ACHN (cell line): ENCODE measurements at regions not wholly inside any gene's neighbourhood (a gene's known extent, or its start where the extent isn't known, plus 50 kb on each side); places are given as distances from the start of the nearest gene placed in this dataset.

Source experiments
- DNase-seq: peaks from one replicate; pipeline ENCODE4 v3.0.0-alpha.2; 2015
- in situ Hi-C: cut with HindIII; loops from 2 replicates; pipeline ENCODE4 v1.10.0; 2017; ENCODE audit warnings: low sequenced_read_pairs, low pct_ligation_motif_present, low pct_unique_long_range_greater_than_20kb

DNA sequence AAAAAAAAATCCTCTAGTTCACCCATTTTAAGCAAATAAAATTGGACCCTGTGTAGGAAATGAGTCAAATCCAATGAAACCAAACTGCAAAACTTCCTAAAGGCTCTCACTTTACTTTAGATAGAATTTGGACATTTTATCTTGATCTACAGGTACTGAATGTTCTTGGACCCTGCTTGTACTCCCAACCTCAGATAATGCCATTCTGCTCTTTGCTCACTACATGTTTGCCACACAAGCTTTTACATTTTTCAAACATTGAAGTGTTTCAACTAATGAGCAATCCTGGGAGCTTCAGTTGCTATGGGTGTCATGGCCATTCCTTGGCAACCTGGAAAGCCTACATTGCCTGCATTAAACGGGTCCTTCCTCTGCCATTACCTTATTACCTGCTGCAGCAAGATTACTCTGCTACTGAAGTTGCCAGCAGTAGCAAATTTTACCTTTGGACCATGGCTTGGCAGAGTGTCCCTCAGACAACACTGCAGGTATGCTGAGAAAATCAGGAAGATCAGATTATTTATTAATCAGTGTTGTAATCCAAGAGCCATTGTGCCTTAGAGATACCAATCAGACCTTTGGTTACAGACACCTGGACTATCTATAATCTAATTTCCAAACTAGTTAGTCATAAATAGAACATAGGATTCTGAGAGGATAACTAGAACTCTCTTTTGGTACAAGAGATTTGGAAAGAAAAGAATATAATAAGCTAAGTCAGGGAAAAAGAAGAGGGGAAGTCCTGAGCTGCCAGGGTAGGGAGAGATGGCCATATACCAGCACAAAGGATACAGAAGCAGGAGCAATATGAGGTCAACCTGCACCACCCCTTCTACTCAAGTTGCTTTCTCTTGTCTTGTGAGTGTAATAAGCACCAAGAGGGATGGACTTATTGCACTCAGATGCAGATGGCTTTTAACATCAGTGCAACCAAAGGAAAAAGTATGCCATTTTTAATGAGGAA is 293.3 kb upstream of the TFPI start:
- no peak for DNase-seq
- in situ Hi-C loops, result loop anchor here (25.0 kb wide), 1 partner anchor 260 kb away; no protein-coding TSS in a partner anchor

DNA sequence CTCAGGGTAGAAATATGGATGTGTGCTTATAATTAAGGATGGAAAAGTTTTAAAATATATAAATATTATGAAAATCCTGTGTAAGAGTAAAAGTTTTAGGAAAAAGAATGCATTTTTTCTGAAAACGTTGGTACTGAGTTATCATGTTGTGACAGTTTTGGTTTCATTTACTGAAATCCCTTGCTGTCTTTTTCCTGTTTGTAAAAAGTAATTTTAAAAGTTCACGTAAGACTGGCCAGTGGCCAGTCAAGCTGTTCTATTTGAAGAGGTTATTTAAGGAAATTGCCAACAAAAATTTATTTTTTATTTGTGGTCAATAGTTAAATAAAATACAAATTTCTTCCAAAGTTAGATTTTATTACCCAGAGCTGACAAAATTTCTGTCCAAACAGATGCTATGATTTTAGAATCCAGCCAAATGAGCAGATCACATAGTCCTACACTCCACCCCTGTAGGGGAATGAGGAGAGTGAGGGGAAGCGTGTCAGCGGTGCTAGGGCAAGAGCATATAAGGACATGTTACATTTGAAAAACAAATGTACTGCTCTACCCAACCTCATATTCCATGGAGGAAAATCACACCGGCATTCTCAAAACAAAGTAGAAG is 297.8 kb upstream of the TFPI start:
- DNase-seq, result no peak
- in situ Hi-C loops, result no loop called here

DNA sequence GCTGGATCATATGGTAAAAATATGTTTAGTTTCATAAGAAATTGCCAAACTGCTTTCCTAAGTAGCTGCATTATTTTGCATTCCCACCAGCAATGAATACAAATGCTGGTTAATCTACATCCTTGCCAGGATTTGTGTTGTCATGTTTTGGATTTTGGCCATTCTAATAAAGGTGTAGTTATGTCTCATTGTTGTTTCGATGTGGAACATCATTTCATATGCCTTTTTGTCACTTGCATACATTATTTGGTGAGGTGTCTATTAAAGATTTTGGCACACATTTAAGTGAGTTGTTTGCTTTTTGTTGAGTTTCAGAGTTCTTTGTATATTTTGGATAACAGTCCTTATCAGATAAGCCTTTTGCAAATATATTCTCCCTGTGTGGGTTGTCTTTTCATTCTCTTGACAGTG is 299.2 kb upstream of the TFPI start:
- DNase-seq, result no peak
- in situ Hi-C loops, result no loop called here

DNA sequence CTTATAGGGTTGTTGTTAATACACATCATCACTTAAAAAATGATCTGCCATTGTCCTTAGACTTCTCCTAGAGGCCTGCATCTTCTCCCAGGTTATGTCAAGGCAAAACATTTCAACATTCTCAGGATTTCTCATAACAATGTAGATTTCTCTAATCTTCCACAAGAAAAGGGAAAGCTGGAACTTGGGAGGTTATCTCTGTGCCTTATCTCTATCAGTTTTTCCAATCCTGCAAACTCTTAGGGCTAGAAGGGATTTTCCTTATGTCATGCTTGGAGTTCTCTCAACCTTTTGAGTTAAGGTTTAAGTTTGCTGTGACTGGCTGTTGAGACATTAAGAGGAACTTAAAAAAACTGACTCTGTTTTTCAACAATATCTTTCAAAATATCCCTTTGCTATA is 300.6 kb upstream of the TFPI start:
- DNase-seq, result no peak
- in situ Hi-C loops, result no loop called here

DNA sequence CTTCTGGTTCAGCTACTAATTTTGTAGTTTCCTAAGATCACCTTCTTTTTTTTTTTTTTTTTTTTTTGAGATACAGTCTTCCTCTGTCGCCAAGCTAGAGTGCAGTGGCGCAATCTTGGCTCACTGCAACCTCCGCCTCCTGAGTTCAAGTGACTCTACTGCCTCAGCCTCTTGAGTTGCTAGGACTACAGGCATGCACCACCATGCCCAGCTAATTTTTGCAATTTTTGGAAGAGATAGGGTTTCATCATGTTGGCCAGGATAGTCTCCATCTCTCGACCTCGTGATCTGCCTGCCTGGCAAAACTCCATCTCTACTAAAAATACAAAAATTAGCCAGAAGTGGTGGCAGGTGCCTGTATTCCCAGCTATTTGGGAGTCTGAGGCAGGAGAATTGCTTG is 301.5 kb upstream of the TFPI start:
- in situ Hi-C loops, result no loop called here
- DNase-seq, result no peak

DNA sequence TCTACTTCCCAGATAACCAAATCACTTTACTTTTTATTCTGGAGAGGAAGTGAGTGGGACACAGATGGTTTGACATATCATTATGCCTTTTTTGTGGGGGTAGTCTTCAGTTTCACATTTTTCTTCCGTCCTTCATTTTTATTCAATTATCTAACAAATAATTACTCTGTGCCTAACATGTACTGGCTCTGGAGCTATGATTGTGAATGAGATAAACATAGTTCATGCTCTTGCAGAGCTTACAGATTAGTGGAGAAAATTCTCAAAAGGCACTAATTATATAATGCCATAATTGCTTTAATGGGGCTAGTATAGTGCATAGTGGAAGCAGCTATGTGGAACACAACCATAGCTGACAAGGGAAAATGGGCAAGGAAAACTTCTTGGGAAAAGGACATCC is 303.6 kb upstream of the TFPI start:
- in situ Hi-C loops, result no loop called here
- DNase-seq, result no peak

DNA sequence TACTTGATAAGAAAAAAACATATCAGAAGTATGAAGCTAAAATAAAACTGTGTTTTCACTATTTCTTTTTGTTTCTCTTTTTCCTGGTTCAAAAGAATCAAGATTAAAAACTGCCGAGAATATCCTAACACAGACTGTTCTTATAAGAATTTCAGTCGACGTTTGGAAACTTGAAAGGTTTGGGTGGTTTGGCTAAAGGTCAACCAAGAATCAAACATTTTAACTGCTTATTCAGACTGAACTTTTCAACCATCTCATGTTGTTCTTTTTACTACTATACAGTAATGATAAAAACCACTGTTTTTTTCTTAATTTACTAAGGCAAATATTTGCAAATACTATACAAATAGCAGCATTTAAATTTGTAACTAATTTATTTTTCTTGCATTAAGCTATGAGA is 308.5 kb upstream of the TFPI start:
- in situ Hi-C loops, result no loop called here
- DNase-seq, result no peak

DNA sequence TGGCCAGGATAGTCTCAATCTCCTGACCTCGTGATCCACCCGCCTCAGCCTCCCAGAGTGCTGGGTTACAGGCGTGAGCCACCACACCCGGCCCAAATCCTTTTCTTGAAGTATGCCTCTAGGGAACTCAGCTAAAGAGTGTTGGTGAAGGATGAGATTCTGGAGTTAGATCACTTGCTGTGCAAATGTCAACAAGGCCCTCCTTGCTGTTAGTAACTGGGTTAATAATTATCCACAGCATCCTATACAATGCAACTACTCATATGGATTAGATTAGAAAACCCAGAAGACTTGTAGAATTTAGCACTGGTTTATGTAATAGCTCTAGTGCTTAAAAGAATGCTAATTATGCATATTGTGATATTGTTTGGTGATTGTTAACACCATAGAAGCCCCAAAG is 310.8 kb upstream of the TFPI start:
- no peak for DNase-seq
- in situ Hi-C loops, result no loop called here

DNA sequence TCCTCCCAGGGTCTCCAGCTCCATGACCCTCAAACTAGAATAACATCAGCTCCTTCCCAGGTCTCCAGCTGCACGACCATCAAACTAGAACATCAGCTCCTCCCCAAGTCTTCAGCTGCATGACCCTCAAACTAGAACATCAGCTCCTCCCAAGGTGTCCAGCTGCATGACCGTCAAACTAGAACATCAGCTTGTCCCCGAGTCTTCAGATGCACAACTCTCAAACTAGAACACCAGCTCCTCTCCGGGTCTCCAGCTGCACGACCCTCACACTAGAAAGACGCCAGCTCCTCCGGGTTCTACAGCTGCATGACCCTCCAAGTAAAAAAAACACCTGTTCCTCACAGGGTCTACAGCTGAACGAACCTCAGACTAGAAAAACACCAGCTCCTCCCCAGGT is 312.9 kb upstream of the TFPI start:
- in situ Hi-C loops, result no loop called here
- DNase-seq, result no peak

DNA sequence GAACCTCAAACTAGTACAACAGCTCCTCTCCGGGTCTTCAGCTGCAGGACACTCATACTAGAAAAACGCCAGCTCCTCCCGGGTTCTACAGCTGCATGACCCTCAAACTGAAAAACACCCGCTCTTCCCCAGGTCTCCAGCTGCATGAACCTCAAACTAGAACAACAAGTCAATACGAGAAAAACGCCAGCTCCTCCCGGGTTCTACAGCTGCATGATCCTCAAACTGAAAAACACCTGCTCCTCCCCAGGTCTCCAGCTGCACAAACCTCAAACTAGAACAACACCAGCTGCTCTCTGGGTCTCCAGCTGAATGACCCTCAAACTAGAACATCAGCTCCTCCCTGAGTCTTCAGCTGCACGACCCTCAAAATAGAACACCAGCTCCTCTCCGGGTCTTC is 315.0 kb upstream of the TFPI start:
- in situ Hi-C loops, result no loop called here
- DNase-seq, result no peak

DNA sequence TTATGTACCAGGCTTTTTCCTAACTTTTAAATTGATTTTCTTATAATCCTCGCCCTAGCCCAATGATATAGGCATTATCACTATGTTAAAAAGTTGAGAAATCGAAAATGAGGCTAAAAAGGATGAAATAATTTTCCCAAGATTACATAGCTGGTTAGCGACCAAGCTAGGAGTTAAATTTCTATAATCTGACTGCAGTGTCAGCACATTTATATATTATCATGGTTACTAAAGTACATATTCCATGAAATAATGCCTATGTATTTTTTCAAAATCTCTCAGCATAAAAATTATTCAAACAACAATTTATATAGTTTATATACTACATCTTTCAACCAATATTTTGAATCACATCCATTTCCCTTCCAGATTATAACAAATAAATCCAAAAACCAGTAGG is 317.3 kb upstream of the TFPI start:
- no peak for DNase-seq
- in situ Hi-C loops, result no loop called here

DNA sequence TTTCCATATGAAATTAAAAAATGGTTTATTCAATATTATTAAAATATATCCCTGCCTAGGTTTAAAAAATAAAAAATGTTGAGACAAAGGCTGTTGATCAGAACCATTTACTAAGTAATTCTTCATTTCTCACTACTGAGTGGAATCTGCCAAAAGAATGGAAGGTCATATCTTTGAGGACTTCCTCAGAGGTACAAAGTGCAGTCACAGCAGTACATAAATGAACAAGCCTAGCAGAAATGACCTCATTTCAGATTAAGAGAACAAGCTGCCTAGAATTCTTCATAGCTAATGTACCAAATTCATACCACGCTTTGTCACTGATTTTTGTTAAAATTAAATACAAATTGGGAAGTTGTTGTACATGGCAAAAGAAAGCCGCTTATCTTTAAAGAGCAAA is 318.9 kb upstream of the TFPI start:
- no peak for DNase-seq
- in situ Hi-C loops, result no loop called here

DNA sequence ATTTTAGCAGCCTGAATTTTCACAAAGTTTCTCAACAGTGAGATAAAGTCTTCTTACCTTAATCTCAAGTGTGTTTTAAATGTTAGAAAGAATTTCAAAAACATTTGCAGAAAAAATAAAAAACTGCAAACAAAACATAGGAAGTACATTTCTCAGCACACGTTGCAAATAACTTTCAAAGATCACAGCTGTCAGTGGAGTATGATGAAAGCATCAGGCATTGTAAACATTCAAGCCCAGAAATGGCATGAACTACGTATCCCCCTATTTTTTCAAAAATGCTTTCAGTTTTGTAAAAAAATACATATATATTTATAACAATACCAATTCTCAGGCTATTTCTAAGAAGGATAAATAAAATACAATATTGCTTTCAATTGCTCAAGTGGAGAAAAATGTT is 320.6 kb upstream of the TFPI start:
- DNase-seq, result no peak

DNA sequence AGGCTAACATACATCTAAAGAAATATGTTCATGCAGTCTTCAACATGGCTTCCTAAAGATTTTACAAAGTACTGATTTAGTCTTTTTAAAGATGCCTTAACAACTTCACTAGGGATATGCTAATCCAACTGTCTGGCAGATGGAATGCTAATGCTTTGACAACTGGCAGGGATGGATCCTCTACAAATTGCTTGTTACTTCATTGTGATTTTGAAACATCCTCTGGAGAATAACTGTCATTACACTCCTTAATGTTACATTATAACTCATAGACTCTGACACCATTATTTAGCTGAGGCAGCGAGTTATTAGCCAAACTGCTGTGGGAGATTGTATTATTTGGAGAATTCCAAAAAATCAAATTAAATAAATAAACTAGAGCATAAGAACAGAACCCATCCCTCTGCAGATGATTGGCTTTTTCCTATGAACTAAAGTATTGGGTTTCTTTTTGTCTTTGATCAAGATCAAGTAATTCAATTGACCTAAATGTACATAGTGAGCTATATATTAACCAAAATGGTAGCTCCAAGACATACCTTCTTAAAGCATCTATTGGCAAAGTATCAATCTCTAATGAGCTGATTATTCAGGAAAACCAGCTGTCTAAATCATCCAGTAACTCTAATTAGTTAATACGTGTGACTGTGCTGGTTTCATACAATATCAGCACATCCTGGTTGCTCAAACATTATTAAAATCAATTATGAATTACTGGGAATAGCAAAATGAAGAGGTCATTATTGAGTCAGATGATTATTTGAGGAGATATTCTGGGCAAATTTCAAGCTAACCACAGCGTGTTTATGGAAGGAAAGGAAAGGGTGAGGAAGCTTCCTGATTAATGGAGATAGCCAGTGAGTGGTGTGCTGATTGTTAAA is 321.3 kb upstream of the TFPI start:
- in situ Hi-C loops, result no loop called here
- no peak for DNase-seq

More for the DNA sequence above, 320.6 kb upstream of the TFPI start:
- in situ Hi-C loops, result no loop called here

DNA sequence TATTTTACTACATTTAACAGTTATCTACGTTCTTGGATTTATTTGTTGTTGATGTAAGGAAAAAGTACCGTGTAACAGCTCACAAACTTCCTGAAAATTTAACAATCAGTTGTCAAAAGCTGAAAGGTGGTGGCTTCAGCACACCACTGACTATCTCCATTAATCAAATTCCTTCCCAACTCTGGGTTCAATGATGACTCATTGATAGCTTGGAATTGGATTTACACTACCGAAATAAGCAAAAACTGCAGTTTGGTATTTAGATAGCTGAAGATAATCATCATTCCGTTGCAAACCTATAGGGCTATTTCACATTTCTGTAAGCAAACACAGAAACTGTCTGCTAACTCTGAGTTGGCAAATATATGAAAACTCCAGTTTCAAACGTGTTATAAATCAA is 322.3 kb upstream of the TFPI start:
- in situ Hi-C loops, result no loop called here

DNA sequence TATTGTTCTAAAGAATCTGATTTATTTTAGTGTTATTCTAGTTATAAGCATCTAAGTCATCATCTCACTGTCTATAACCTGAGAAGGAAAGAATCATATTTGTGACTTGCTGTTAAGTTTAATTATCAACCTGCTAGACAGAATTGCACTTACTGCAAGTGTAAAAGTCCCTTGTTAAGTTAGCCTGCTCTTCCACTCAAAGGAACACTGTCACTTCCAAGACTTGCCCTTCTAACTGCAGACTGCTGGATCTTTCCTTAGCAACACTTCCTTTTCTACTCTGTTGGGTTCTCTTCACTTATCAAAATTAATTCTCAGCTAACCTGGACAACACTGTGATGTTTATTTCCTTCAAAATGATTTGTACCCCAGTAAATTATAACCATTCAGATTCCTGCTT is 323.2 kb upstream of the TFPI start:
- in situ Hi-C loops, result no loop called here
- DNase-seq, result peak; percentile 1

More for the DNA sequence above, 322.3 kb upstream of the TFPI start:
- DNase-seq, result no peak

DNA sequence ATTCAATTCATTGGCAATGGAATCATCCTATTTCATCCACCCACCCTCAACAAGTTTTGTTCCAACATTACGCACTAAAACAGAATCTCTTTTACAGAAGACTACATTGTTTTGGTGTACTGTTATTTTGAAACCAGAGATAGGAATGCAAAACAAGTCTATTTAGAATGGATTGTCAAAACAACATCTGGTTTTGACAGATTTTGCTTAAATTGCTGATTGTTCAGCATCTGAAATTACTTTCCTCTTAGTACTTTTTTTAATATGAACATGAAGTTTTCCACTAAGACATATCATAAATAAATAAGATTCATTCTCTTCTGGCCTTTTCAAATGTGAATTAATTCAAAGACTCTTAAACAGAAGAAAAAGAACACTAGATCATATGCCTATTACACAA is 323.9 kb upstream of the TFPI start:
- DNase-seq, result no peak
- in situ Hi-C loops, result no loop called here

DNA sequence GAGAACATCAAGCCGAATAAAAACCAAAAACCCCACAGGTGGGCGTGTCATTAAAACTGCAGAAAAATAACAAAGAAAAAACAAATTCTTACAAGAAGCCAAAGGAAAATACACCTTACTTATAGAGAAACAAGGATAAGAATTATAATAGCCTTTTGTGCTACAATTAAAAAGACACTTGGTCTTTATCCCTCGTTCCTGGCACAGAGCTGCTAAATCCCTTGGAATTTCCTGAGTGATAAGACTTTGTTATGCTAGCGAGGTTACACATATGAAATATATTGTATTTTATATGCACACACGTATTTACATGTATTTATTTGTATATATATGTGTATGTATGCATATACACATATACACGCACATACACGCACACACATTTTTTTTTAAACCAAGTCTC is 325.3 kb upstream of the TFPI start:
- in situ Hi-C loops, result no loop called here
- DNase-seq, result no peak

DNA sequence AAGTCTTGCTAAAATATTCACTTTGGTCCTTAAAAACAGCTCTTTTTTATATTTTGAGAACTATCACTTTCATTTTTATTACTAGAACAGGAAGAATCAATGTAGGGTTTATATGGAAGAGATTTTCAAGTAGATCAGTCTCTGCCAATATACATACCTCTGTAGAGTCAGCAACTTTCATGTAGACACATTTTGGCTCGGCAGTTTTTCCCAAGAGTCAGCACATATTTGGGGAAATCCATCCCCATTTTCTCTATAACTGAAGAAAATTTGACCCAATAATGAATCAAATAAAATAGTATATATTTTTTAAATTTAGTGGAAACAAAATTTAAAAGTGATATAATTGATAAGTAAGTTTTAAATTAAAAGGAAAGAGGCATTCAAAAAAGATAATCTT is 329.8 kb upstream of the TFPI start:
- in situ Hi-C loops, result no loop called here
- no peak for DNase-seq
